ENCODE measurements at regions not wholly inside any gene's neighbourhood (a gene's known extent, or its start where the extent isn't known, plus 50 kb on each side); places are given as distances from the start of the nearest gene placed in this dataset.

DNA sequence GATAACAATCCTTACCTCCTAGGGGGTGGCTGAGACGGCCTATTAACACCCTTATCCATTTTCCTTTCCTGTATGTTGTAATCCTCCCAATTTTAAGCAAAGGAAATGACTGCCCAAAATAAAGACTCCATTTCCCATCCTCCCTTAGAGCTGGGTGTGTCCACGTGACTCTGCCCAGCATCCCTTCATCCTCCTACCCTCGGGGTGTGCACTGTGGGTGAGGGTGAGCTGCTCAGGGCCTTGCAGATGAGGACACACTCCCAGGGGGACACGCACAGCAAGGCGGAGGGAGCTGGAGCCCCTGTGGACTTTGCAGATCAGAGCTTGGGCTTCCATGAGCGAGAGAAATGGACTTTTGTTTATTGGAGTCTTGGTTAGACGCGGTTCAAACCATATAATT, 186.8 kb downstream of the IRF8 start:
- DNase-seq (ENCODE audit: low spot score in 2 of 2) = no peak
- FAIRE-seq = no peak

DNA sequence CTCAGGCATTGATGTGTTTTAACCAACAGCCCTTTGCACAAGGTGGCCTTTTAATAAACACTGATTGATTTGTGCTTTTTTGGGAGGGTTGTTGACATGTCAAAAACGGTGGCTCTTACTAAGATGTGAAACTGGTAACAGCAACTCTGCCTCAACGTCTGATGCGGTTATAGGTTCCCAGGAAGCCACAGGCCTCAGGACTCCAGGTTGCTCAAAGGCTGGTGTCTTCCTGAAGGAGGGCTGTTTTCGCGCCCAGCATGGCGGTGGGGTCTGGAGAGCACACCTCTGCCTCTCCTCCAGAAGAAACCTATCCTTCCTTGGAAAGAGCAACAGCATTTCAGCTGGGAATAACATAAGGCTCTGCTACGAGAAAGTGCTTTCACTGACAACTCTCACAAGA, 187.5 kb downstream of the IRF8 start:
- no peak for FAIRE-seq
- no peak for DNase-seq (ENCODE audit: low spot score in 2 of 2)

GRCh38 chr16:86087011-86087895, 188.3 kb downstream of the IRF8 start:
- FAIRE-seq (no peak), DNase-seq (ENCODE audit: low spot score in 2 of 2) (no peak)

GRCh38 chr16:86087896-86088230, 188.9 kb downstream of the IRF8 start:
- DNase-seq (ENCODE audit: low spot score in 2 of 2) = no peak

GRCh38 chr16:86088287-86088686, 189.3 kb downstream of the IRF8 start:
- DNase-seq (ENCODE audit: low spot score in 2 of 2) (no peak), FAIRE-seq (no peak)

More at GRCh38 chr16:86087896-86088230, 188.9 kb downstream of the IRF8 start:
- no peak for FAIRE-seq

GRCh38 chr16:86088816-86089215, 189.9 kb downstream of the IRF8 start:
- FAIRE-seq (no peak), DNase-seq (ENCODE audit: low spot score in 2 of 2) (no peak)

DNA sequence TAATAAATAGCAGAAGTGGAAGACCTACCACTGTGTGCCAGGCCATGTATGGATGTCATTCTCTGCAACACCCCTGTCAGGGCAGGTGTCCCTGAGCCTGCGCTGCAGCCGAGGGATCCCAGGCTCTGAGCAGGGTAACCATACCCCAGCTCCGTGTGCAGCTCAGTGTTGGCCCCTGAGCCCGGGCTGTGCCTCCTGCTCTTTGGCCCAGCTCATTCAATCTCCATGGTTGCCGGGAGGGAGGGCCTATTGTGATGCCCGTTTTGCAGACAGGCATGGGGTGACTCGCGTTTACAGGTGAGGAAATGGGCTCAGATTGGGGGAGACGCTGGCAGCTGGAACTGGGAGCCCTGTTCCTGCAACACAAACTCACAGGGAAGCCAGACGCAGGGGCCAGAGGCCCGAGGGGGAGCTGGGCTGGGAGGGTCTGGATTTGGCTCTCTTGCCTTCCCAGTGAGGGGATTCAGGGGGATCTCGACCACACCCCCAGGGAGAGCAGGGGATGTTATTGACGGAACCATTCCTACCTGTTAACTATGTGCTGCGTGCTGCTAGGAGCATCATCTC, 190.5 kb downstream of the IRF8 start:
- no peak for FAIRE-seq
- DNase-seq (ENCODE audit: low spot score in 2 of 2) = no peak

DNA sequence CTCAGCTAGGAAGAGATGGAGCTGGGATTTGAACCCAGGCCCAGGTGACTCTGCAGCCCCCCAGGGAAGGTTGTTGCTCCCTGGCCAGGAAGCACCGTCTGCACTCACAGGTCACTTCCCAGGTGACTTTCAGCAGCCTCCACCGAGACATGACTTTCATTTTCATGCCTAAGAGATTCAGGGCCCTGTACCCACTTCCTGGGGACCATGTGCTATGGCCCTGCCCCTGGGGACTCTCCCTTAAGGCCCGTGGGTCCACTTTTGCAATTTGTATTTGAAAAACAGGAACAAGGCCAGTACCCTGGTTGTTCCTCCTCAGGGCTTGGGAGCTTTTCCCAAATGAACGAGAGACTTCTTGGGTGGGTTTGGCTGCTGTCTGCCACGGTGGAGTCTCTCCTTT, 191.0 kb downstream of the IRF8 start:
- no peak for DNase-seq (ENCODE audit: low spot score in 2 of 2)
- no peak for FAIRE-seq

GRCh38 chr16:86090461-86091170, 191.7 kb downstream of the IRF8 start:
- FAIRE-seq = no peak
- no peak for DNase-seq (ENCODE audit: low spot score in 2 of 2)

DNA sequence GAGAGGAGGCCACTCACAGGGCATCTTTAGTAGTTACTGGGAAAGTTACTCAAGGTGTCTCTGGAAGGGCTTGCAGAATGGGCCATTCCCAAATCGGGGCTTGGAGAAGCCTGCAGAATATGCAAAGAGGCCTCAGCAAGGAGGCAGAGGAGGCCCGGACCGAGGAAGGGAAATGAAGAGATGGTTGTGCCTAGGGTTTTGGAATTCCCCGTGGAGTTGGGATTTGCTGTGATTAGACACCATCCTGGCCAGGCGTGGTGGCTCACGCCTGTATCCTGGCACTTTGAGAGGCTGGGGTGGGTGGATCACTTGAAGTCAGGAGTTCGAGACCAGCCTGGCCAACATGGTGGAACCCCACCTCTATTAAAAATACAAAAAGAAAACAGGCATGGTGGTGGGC, 193.0 kb downstream of the IRF8 start:
- DNase-seq (ENCODE audit: low spot score in 2 of 2) (no peak), FAIRE-seq (no peak)

DNA sequence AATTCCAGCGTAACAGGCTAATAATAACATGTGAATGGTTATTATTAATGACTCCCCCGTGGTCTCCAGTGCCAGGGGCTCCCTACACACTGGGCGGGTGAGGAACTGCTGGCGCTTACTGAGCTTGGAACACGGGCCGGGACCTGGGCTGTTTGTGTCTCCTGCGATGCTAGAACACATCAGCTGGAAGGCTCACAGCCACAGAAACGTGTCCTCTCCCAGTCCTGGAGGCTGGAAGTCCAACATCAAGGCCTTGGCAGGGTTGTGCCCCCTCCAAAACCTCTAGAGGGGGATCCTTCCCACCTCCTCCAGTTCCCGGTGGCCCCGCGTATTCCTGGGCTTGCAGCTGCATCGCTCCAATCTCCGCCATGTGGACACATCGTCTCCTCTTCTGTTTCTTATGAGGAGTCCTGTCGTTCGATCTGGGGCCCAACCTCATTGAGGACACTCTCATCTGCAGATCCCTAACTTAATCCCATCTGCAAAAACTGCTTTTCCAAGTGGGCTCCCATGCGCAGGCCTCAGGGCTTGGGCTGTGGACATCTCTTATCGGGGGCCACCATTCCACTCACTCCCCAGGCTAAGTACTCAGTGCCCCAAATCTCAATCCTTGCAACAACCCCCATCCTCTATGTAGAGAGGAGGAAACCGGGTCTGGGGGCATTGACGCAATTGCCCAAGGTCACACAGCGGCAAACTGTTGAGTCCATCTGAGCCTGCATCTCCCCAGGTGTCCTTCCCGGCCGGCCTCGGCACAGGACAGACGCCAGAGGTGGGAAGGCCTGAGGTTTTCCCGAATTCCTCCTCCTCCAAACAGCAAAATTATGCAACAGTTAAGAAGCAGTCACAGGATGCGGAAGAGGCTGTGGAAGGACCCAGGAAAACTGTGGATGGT, 193.9 kb downstream of the IRF8 start:
- FAIRE-seq (no peak), DNase-seq (ENCODE audit: low spot score in 2 of 2) (no peak)

DNA sequence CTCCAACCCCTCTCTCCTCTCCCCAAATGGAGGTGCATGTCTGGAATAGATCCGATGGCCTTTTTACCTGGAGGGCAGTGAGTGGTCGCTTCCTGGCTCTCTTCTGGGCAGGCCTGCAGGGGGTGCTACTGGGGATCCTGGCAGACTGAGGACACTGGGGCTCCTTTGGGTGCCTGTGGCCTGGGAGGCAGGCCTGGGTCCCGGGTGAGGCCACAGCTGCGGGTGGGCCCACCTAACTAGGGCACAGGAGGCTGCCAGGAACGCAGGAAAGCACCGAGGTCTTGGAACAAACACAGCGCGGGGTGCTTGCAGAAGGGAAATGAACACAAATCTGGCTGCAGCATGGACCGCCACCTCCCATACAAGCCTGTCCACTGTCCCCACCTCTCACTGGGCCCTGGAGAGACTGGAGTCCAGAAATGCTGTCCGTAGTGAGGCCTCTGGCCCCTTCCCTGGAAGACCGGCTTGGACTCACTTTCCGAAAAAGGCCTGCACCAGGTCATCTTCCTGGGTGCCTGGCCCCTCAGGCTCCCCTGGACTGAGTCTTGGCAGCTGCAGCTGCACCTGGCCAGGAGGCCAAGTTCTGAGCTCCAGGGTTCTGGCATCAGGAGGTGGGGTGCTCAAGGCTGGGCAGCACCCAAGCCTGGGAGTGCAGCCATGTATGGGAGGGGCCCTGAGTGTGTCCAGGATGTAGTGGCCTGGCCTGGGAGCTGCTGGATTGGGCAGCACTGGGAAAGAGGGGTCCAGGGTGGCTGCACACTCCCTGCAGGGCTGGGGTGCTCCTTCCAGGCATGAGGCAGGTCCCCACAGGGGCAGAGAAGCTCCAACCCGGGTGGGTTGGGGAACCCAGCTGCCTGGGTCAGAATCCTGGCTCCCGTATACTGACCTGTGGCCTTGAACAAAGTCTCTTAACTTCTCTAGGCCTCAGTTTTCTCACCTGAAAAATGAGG, 195.1 kb downstream of the IRF8 start:
- no peak for FAIRE-seq
- no peak for DNase-seq (ENCODE audit: low spot score in 2 of 2)

DNA sequence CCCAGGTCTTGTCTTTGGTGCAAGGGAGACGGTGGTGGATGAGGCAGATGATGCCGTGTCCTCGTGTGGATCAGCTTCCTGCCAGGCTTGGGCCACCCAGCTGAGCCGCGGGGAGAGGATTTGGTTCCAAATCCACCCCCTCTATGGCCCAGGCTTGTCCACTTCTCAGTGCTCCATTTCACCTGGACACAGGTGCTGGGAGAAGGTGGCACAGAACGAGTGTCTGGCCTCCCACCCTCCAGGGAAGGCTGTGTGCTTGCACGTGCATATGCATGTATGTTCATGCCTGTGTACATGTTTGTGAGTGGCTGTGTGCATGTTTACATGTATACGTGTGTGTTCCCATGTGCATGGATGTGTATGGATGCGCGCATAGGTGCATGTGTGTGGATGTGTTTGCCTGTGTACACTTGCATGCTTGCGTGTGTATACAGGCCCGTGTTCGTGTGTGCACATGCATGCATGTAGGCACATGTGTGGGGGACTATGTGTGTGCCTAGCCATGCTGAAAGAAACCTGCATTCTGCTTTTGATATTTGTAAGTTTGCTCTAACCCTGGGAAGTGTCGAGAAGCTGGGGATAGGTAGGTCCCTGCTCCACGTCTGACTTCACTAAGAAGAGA, 196.3 kb downstream of the IRF8 start:
- FAIRE-seq (no peak), DNase-seq (ENCODE audit: low spot score in 2 of 2) (no peak)

DNA sequence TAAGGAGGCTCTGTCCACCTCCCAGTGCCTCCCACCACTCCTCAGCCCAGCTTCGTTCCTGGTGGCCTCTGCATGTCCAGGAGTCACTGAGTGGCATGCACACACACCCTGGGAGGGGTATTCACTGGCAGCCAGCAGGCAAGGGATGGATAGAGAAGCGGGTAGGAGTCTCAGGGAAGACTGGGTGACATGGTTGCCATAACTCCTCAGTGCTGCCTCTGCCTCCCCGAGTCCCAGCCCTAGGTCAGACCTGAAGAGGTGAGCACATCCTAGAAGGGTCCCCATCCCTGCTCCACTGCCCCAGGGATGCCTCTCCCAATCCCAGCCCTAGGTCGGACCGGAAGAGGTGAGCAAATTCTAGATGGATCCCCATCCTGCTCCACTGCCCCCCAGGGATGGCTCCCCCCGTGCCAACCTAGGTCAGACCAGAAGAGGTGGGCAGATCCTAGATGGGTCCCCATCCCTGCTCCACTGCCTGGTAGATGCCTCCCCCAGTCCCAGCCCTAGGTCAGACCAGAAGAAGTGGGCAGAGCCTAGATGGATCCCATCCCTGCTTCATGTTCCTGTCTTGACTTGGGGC, 197.0 kb downstream of the IRF8 start:
- FAIRE-seq = no peak
- DNase-seq (ENCODE audit: low spot score in 2 of 2) = no peak

GRCh38 chr16:86096850-86097249, 197.9 kb downstream of the IRF8 start:
- FAIRE-seq = no peak
- DNase-seq (ENCODE audit: low spot score in 2 of 2) = no peak

GRCh38 chr16:86099326-86099725, 200.4 kb downstream of the IRF8 start:
- FAIRE-seq = no peak
- no peak for DNase-seq (ENCODE audit: low spot score in 2 of 2)

GRCh38 chr16:86100205-86101136, 201.5 kb downstream of the IRF8 start:
- DNase-seq (ENCODE audit: low spot score in 2 of 2) = no peak
- FAIRE-seq = no peak

Measured in frontal cortex (tissue), 3 donors.